GM23338 (cell line): ENCODE measurements at regions not wholly inside any gene's neighbourhood (a gene's known extent, or its start where the extent isn't known, plus 50 kb on each side); places are given as distances from the start of the nearest gene placed in this dataset.

ENCODE experiments used
- ATAC-seq: fragments of 200-7000 bp; cut with Tn5 transposase; 3 replicates; pipeline ENCODE4 v1.9.1; 2020
- DNase-seq: peaks from one replicate; pipeline ENCODE4 v3.0.0-alpha.2; 2015; ENCODE audit warnings: low spot score
- H2AFZ ChIP-seq: fragments of 200-600 bp; sonication (generic); 2 replicates; pipeline ENCODE4 v1.8.0; 2016; ENCODE audit warnings: antibody characterized with exemption, mild to moderate bottlenecking, moderate library complexity
- H3F3A ChIP-seq: fragments of 200-600 bp; sonication (generic); replicated peaks from 2 replicates; pipeline ENCODE4 v1.8.0; 2017; ENCODE audit warnings: antibody characterized with exemption, mixed run types, low read depth
- H3K27ac ChIP-seq: fragments of 200-600 bp; sonication (generic); 2 replicates; pipeline ENCODE4 v1.6.1; 2016; ENCODE audit warnings: low read depth
- H3K27me3 ChIP-seq: fragments of 200-600 bp; sonication (generic); 2 replicates; pipeline ENCODE4 v1.8.0; 2016; ENCODE audit warnings: mild to moderate bottlenecking, mixed run types, moderate library complexity; ENCODE audit not compliant: insufficient read depth
- H3K36me3 ChIP-seq: fragments of 200-600 bp; sonication (generic); 2 replicates; pipeline ENCODE4 v1.8.0; 2016; ENCODE audit warnings: mild to moderate bottlenecking; ENCODE audit not compliant: insufficient read depth
- H3K4me1 ChIP-seq: fragments of 200-600 bp; sonication (generic); 2 replicates; pipeline ENCODE4 v1.8.0; 2016; ENCODE audit warnings: mild to moderate bottlenecking, moderate library complexity; ENCODE audit not compliant: insufficient read depth
- H3K4me2 ChIP-seq: fragments of 200-600 bp; sonication (generic); 2 replicates; pipeline ENCODE4 v1.7.1; 2017; ENCODE audit warnings: mixed run types
- H3K4me3 ChIP-seq: fragments of 200-600 bp; sonication (generic); 2 replicates; pipeline ENCODE4 v1.6.1; 2016; ENCODE audit warnings: mixed run types
- H3K79me2 ChIP-seq: fragments of 200-600 bp; sonication (generic); replicated peaks from 2 replicates; pipeline ENCODE4 v1.8.0; 2017; ENCODE audit warnings: mild to moderate bottlenecking; ENCODE audit not compliant: insufficient read depth
- H3K9me2 ChIP-seq: fragments of 200-600 bp; sonication (generic); 2 replicates; pipeline ENCODE4 v1.8.0; 2017; ENCODE audit not compliant: insufficient read depth
- H4K20me1 ChIP-seq: fragments of 200-600 bp; sonication (generic); replicated peaks from 2 replicates; pipeline ENCODE4 v1.8.0; 2017; ENCODE audit warnings: mild to moderate bottlenecking; ENCODE audit not compliant: insufficient read depth
- H3K27ac Mint-ChIP-seq: 2 replicates; pipeline ENCODE4 v1.8.0; 2020; ENCODE audit warnings: inconsistent platforms, mild to moderate bottlenecking, moderate library complexity, mixed read lengths
- H3K27me3 Mint-ChIP-seq: 3 replicates; pipeline ENCODE4 v1.8.0; 2022; ENCODE audit warnings: low read depth, mild to moderate bottlenecking, moderate library complexity, mixed read lengths, inconsistent platforms; ENCODE audit not compliant: insufficient read depth, poor library complexity
- H3K36me3 Mint-ChIP-seq: 3 replicates; pipeline ENCODE4 v1.8.0; 2021; ENCODE audit warnings: low read depth, mild to moderate bottlenecking, inconsistent platforms, moderate library complexity, mixed read lengths
- H3K4me1 Mint-ChIP-seq: 3 replicates; pipeline ENCODE4 v1.8.0; 2020; ENCODE audit warnings: mild to moderate bottlenecking, inconsistent platforms, mixed read lengths
- H3K4me3 Mint-ChIP-seq: 3 replicates; pipeline ENCODE4 v1.8.0; 2021; ENCODE audit warnings: moderate library complexity, mild to moderate bottlenecking, inconsistent platforms, mixed read lengths
- H3K9me3 Mint-ChIP-seq: 3 replicates; pipeline ENCODE4 v1.8.0; 2020; ENCODE audit warnings: moderate library complexity, mild to moderate bottlenecking, inconsistent platforms, mixed read lengths
- EZH2 ChIP-seq: fragments of 200-600 bp; sonication (generic); IDR thresholded peaks from one replicate; pipeline ENCODE4 v1.8.0; 2017; ENCODE audit warnings: antibody characterized with exemption, mild to moderate bottlenecking, low read depth; ENCODE audit not compliant: unreplicated experiment
- EZH2phosphoT487 ChIP-seq: fragments of 200-600 bp; sonication (generic); IDR thresholded peaks from one replicate; pipeline ENCODE4 v1.8.1; 2018; ENCODE audit warnings: antibody characterized with exemption; ENCODE audit not compliant: unreplicated experiment
- JUNB ChIP-seq: IDR thresholded peaks from one replicate; pipeline ENCODE4 v1.6.1; 2016; ENCODE audit warnings: antibody characterized with exemption; ENCODE audit not compliant: unreplicated experiment
- POLR2AphosphoS5 ChIP-seq: IDR thresholded peaks from 2 replicates; pipeline ENCODE4 v1.6.1; 2016; ENCODE audit warnings: antibody characterized with exemption, low read depth
- STAT1 ChIP-seq: IDR thresholded peaks from one replicate; pipeline ENCODE4 v1.6.1; 2016; ENCODE audit warnings: antibody characterized with exemption; ENCODE audit not compliant: unreplicated experiment
- ZNF114 ChIP-seq: fragments of 250-450 bp; sonication (Bioruptor Pico); IDR thresholded peaks from 2 replicates; pipeline ENCODE4 v1.5.0; 2020; ENCODE audit warnings: mild to moderate bottlenecking, moderate library complexity
- ZNF331 ChIP-seq: fragments of 250-450 bp; sonication (Bioruptor Pico); IDR thresholded peaks from 2 replicates; pipeline ENCODE4 v1.5.0; 2020; ENCODE audit warnings: low read depth, mild to moderate bottlenecking, moderate library complexity
- TF ChIP-seq, protein P1 (sequence below): IDR thresholded peaks from one replicate; pipeline ENCODE4 v1.6.1; 2018; ENCODE audit warnings: antibody characterized with exemption; ENCODE audit not compliant: unreplicated experiment
- TF ChIP-seq, protein P2 (sequence below): IDR thresholded peaks from 2 replicates; pipeline ENCODE4 v1.6.1; 2016; ENCODE audit warnings: antibody characterized with exemption

GRCh38 chr5:174901336-174901735, 177.0 kb downstream of the MSX2 start (continued):
- no peak for TF ChIP-seq EZH2phosphoT487
- TF ChIP-seq, protein P1, sequence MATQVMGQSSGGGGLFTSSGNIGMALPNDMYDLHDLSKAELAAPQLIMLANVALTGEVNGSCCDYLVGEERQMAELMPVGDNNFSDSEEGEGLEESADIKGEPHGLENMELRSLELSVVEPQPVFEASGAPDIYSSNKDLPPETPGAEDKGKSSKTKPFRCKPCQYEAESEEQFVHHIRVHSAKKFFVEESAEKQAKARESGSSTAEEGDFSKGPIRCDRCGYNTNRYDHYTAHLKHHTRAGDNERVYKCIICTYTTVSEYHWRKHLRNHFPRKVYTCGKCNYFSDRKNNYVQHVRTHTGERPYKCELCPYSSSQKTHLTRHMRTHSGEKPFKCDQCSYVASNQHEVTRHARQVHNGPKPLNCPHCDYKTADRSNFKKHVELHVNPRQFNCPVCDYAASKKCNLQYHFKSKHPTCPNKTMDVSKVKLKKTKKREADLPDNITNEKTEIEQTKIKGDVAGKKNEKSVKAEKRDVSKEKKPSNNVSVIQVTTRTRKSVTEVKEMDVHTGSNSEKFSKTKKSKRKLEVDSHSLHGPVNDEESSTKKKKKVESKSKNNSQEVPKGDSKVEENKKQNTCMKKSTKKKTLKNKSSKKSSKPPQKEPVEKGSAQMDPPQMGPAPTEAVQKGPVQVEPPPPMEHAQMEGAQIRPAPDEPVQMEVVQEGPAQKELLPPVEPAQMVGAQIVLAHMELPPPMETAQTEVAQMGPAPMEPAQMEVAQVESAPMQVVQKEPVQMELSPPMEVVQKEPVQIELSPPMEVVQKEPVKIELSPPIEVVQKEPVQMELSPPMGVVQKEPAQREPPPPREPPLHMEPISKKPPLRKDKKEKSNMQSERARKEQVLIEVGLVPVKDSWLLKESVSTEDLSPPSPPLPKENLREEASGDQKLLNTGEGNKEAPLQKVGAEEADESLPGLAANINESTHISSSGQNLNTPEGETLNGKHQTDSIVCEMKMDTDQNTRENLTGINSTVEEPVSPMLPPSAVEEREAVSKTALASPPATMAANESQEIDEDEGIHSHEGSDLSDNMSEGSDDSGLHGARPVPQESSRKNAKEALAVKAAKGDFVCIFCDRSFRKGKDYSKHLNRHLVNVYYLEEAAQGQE = no peak
- no peak for TF ChIP-seq ZNF331 (CRISPR knock-in tag)

- H3K9me3 Mint-ChIP-seq = peaks cover 19% of the 10 kb centered on the region
- Histone ChIP-seq H3K9me2 (0 out of 2 replicates have a peak, but pooled peaks cover 8% of the 10 kb centered on the region), H3K4me1 (no peaks in the 10 kb centered on the region), H3K79me2 (no peaks in the 10 kb centered on the region), H3K4me3 (no peak overlapping the region), H3K27ac (no peak overlapping the region), H3F3A (no peaks in the 10 kb centered on the region), H4K20me1 (no peaks in the 10 kb centered on the region), H3K27me3 (no peaks in the 10 kb centered on the region), H3K36me3 (no peaks in the 10 kb centered on the region), H3K4me2 (no peak overlapping the region), H2AFZ (no peak overlapping the region)
- no peak overlapping the region for H3K27ac Mint-ChIP-seq
- TF ChIP-seq STAT1 (no peak), POLR2AphosphoS5 (no peak), EZH2phosphoT487 (no peak), ZNF114 (CRISPR knock-in tag) (no peak)
- ATAC-seq = no peak
- H3K27me3 Mint-ChIP-seq = peaks cover 2% of the 10 kb centered on the region
- peaks cover 5% of the 10 kb centered on the region; the same call in 1 of the 3 replicates for H3K4me1 Mint-ChIP-seq
- no peak for DNase-seq
- no peak overlapping the region for H3K4me3 Mint-ChIP-seq
- H3K36me3 Mint-ChIP-seq = peaks cover 5% of the 10 kb centered on the region
Observed at GRCh38 chr5:174900240-174900865, 176.0 kb downstream of the MSX2 start.

DNA sequence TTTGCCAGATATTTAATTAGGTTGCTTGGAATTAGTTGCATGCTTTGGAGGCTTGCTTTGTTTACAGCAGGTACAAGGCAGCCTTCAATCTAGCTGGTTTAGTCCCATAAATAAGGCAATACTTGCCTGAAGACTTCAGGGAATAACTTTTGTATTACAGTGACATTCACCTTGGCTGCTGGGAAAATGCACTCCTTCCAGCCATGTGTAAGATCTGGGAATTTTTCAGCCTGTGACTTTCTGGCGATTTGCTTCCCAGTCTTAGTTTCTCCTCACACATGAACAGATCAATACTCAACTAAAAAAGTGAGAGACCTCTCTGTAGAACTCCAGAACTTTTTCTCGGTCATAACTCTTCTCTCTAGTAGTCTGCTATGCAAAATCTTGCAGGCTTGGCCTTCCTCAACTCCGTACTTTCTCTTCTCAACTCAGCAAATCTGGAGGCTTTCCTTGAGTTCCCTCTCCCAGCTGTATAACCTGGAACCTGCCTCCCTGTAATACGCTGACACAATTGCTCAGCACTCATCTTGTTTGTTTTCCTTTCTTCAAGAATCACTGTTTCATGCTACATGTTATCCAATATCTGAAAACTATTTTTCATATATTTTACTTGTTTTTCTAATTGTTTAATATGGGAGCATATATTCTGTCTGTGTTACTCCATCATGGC, 173.0 kb downstream of the MSX2 start:
- H3K36me3 ChIP-seq = no peaks in the 10 kb centered on the region
- Mint-ChIP-seq H3K27me3 (peaks cover 2% of the 10 kb centered on the region), H3K27ac (no peak overlapping the region), H3K9me3 (peaks cover 21% of the 10 kb centered on the region), H3K4me1 (peaks cover 5% of the 10 kb centered on the region; the same call in 1 of the 3 replicates), H3K36me3 (peaks cover 8% of the 10 kb centered on the region), H3K4me3 (no peak overlapping the region)
- H3K27me3 ChIP-seq = no peaks in the 10 kb centered on the region
- no peaks in the 10 kb centered on the region for H4K20me1 ChIP-seq
- H3F3A ChIP-seq = no peaks in the 10 kb centered on the region
- H3K4me3 ChIP-seq = no peak overlapping the region
- no peak overlapping the region for H3K4me2 ChIP-seq
- H3K9me2 ChIP-seq = no peaks in the 10 kb centered on the region
- no peaks in the 10 kb centered on the region for H3K4me1 ChIP-seq
- peak overlapping the region; percentile 21; the same call in 1 of the 2 replicates for H2AFZ ChIP-seq
- no peak overlapping the region for H3K27ac ChIP-seq
- DNase-seq (no peak), ATAC-seq (no peak)
- no peaks in the 10 kb centered on the region for H3K79me2 ChIP-seq
- TF ChIP-seq EZH2 (no peak), ZNF331 (CRISPR knock-in tag) (no peak), JUNB (no peak), STAT1 (no peak), POLR2AphosphoS5 (no peak), ZNF114 (CRISPR knock-in tag) (no peak), EZH2phosphoT487 (no peak)
- TF ChIP-seq, protein P2, sequence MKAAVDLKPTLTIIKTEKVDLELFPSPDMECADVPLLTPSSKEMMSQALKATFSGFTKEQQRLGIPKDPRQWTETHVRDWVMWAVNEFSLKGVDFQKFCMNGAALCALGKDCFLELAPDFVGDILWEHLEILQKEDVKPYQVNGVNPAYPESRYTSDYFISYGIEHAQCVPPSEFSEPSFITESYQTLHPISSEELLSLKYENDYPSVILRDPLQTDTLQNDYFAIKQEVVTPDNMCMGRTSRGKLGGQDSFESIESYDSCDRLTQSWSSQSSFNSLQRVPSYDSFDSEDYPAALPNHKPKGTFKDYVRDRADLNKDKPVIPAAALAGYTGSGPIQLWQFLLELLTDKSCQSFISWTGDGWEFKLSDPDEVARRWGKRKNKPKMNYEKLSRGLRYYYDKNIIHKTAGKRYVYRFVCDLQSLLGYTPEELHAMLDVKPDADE = no peak
